WTC11 (cell line): ENCODE measurements at regions not wholly inside any gene's neighbourhood (a gene's known extent, or its start where the extent isn't known, plus 50 kb on each side); places are given as distances from the start of the nearest gene placed in this dataset.

ENCODE experiments used
- ATAC-seq: fragments of 200-7000 bp; cut with Tn5 transposase; 2 replicates; pipeline ENCODE4 v1.10.0; 2021; ENCODE audit warnings: mild to moderate bottlenecking, moderate library complexity
- CTCF ChIA-PET: fragments of 300-600 bp; sonication (Branson Sonifier 250); formaldehyde crosslinking; loops from one replicate; lab custom pipeline; 2021; ENCODE audit warnings: antibody characterized with exemption; lab: Charles Lee
- POLR2A ChIA-PET: fragments of 350-600 bp; sonication (Branson Sonifier 250); formaldehyde crosslinking; loops from one replicate; lab custom pipeline; 2021; ENCODE audit warnings: antibody characterized with exemption; lab: Charles Lee
- DNase-seq: peaks from one replicate; pipeline ENCODE4 v3.0.0; 2021; ENCODE audit warnings: low spot score
- H3K27ac Mint-ChIP-seq: 2 replicates; pipeline ENCODE4 v1.8.0; 2021; ENCODE audit warnings: mixed read lengths
- H3K27me3 Mint-ChIP-seq: 2 replicates; pipeline ENCODE4 v1.8.0; 2021; ENCODE audit warnings: low read depth, mild to moderate bottlenecking, moderate library complexity, mixed read lengths
- H3K36me3 Mint-ChIP-seq: 2 replicates; pipeline ENCODE4 v1.8.0; 2021; ENCODE audit warnings: mixed read lengths
- H3K4me1 Mint-ChIP-seq: 2 replicates; pipeline ENCODE4 v1.8.0; 2022; ENCODE audit warnings: mixed read lengths
- H3K4me3 Mint-ChIP-seq: 2 replicates; pipeline ENCODE4 v1.8.0; 2021; ENCODE audit warnings: mild to moderate bottlenecking, moderate library complexity, mixed read lengths
- H3K9me3 Mint-ChIP-seq: 2 replicates; pipeline ENCODE4 v1.8.0; 2021; ENCODE audit warnings: mixed read lengths
- ATF3 ChIP-seq: sonication (generic); formaldehyde crosslinking; conservative IDR thresholded peaks from 2 replicates; pipeline ENCODE4 v1.8.1; 2022; ENCODE audit warnings: mild to moderate bottlenecking, missing genetic modification reagents
- CBFB ChIP-seq: sonication (generic); formaldehyde crosslinking; IDR thresholded peaks from 2 replicates; pipeline ENCODE4 v1.8.1; 2022; ENCODE audit warnings: mild to moderate bottlenecking, low read depth, missing genetic modification reagents
- ELF4 ChIP-seq: sonication (generic); formaldehyde crosslinking; IDR thresholded peaks from 2 replicates; pipeline ENCODE4 v1.8.1; 2022; ENCODE audit warnings: low read depth, mild to moderate bottlenecking, moderate library complexity, missing genetic modification reagents
- EMX1 ChIP-seq: fragments of 250-450 bp; sonication (Bioruptor Pico); IDR thresholded peaks from 2 replicates; pipeline ENCODE4 v1.8.0; 2021; ENCODE audit warnings: mild to moderate bottlenecking
- ESRRA ChIP-seq: sonication (generic); formaldehyde crosslinking; IDR thresholded peaks from 2 replicates; pipeline ENCODE4 v1.8.1; 2022; ENCODE audit warnings: mild to moderate bottlenecking, missing genetic modification reagents, borderline replicate concordance
- FOXJ3 ChIP-seq: sonication (generic); formaldehyde crosslinking; IDR thresholded peaks from 2 replicates; pipeline ENCODE4 v1.9.0; 2021; ENCODE audit warnings: missing genetic modification reagents, mild to moderate bottlenecking, borderline replicate concordance
- FOXP1 ChIP-seq: sonication (generic); formaldehyde crosslinking; IDR thresholded peaks from 2 replicates; pipeline ENCODE4 v1.8.0; 2022; ENCODE audit warnings: missing genetic modification reagents, mild to moderate bottlenecking, moderate library complexity, borderline replicate concordance
- GABPB1 ChIP-seq: sonication (generic); formaldehyde crosslinking; IDR thresholded peaks from 2 replicates; pipeline ENCODE4 v1.8.1; 2023; ENCODE audit warnings: mild to moderate bottlenecking, missing genetic modification reagents
- HMGA2 ChIP-seq: fragments of 250-450 bp; sonication (Bioruptor Pico); IDR thresholded peaks from 2 replicates; pipeline ENCODE4 v1.4.0; 2021; ENCODE audit warnings: mild to moderate bottlenecking, moderate library complexity
- JAZF1 ChIP-seq: fragments of 250-450 bp; sonication (Bioruptor Pico); IDR thresholded peaks from 2 replicates; pipeline ENCODE4 v1.9.0; 2021; ENCODE audit warnings: moderate library complexity, mild to moderate bottlenecking, inconsistent platforms
- MYBL2 ChIP-seq: sonication (generic); formaldehyde crosslinking; IDR thresholded peaks from 2 replicates; pipeline ENCODE4 v1.8.1; 2023; ENCODE audit warnings: mild to moderate bottlenecking, moderate library complexity, missing genetic modification reagents
- NR3C1 ChIP-seq: sonication (generic); formaldehyde crosslinking; conservative IDR thresholded peaks from 2 replicates; pipeline ENCODE4 v1.8.1; 2023; ENCODE audit warnings: low read depth, mild to moderate bottlenecking, missing genetic modification reagents
- OVOL2 ChIP-seq: fragments of 250-450 bp; sonication (Bioruptor Pico); IDR thresholded peaks from 2 replicates; pipeline ENCODE4 v1.9.0; 2021; ENCODE audit warnings: mild to moderate bottlenecking, borderline replicate concordance
- SMAD3 ChIP-seq: sonication (generic); formaldehyde crosslinking; IDR thresholded peaks from 2 replicates; pipeline ENCODE4 v1.8.0; 2022; ENCODE audit warnings: missing genetic modification reagents, mild to moderate bottlenecking, borderline replicate concordance
- SMAD4 ChIP-seq: sonication (generic); formaldehyde crosslinking; IDR thresholded peaks from 2 replicates; pipeline ENCODE4 v1.8.0; 2022; ENCODE audit warnings: mild to moderate bottlenecking, missing genetic modification reagents
- SOX15 ChIP-seq: fragments of 250-450 bp; sonication (Bioruptor Pico); IDR thresholded peaks from 2 replicates; pipeline ENCODE4 v1.9.0; 2021; ENCODE audit warnings: mild to moderate bottlenecking
- STAT6 ChIP-seq: sonication (generic); formaldehyde crosslinking; conservative IDR thresholded peaks from 2 replicates; pipeline ENCODE4 v1.8.1; 2023; ENCODE audit warnings: mild to moderate bottlenecking, low read depth, missing genetic modification reagents, moderate library complexity
- USF2 ChIP-seq: sonication (generic); formaldehyde crosslinking; IDR thresholded peaks from 2 replicates; pipeline ENCODE4 v1.8.1; 2023; ENCODE audit warnings: mild to moderate bottlenecking, missing genetic modification reagents, moderate library complexity
- ZBTB21 ChIP-seq: sonication (generic); formaldehyde crosslinking; IDR thresholded peaks from 2 replicates; pipeline ENCODE4 v1.8.1; 2023; ENCODE audit warnings: mild to moderate bottlenecking, missing genetic modification reagents, borderline replicate concordance
- ZNF281 ChIP-seq: sonication (generic); formaldehyde crosslinking; IDR thresholded peaks from 2 replicates; pipeline ENCODE4 v1.8.0; 2023; ENCODE audit warnings: mild to moderate bottlenecking, missing genetic modification reagents
- ZNF423 ChIP-seq: fragments of 250-450 bp; sonication (Bioruptor Pico); IDR thresholded peaks from 2 replicates; pipeline ENCODE4 v2.1.2; 2022; ENCODE audit warnings: mild to moderate bottlenecking, moderate library complexity
- ZNF425 ChIP-seq: fragments of 250-450 bp; sonication (Bioruptor Pico); conservative IDR thresholded peaks from 2 replicates; pipeline ENCODE4 v1.9.0; 2021; ENCODE audit warnings: mild to moderate bottlenecking
- ZNF671 ChIP-seq: fragments of 250-450 bp; sonication (Bioruptor Pico); IDR thresholded peaks from 2 replicates; pipeline ENCODE4 v1.8.0; 2021; ENCODE audit warnings: mild to moderate bottlenecking
- ZSCAN18 ChIP-seq: fragments of 250-450 bp; sonication (Bioruptor Pico); IDR thresholded peaks from 2 replicates; pipeline ENCODE4 v2.1.2; 2022; ENCODE audit warnings: mild to moderate bottlenecking, moderate library complexity

GRCh38 chr10:43903451-43903850 lies 254.8 kb upstream of the ZNF32 start:
- Mint-ChIP-seq H3K4me3 (no peak overlapping the region), H3K9me3 (no peaks in the 10 kb centered on the region), H3K27me3 (no peaks in the 10 kb centered on the region), H3K27ac (no peak overlapping the region), H3K36me3 (no peaks in the 10 kb centered on the region), H3K4me1 (peaks cover 10% of the 10 kb centered on the region)
- CTCF ChIA-PET = no interaction called here
- ATAC-seq = no peak
- DNase-seq = no peak
- TF ChIP-seq ZNF281 (CRISPR knock-in tag) = no peak
- TF ChIP-seq USF2 (CRISPR knock-in tag) = no peak
- TF ChIP-seq ZNF671 (CRISPR knock-in tag) = no peak
- TF ChIP-seq OVOL2 (CRISPR knock-in tag) = no peak
- TF ChIP-seq SMAD4 (CRISPR knock-in tag) = no peak
- no peak for TF ChIP-seq ATF3 (CRISPR knock-in tag)
- no peak for TF ChIP-seq ZNF425 (CRISPR knock-in tag)
- no peak for TF ChIP-seq JAZF1 (CRISPR knock-in tag)
- no peak for TF ChIP-seq ESRRA
- no peak for TF ChIP-seq ELF4 (CRISPR knock-in tag)
- no peak for TF ChIP-seq FOXJ3
- TF ChIP-seq CBFB (CRISPR knock-in tag) = no peak
- TF ChIP-seq EMX1 = no peak
- TF ChIP-seq ZBTB21 = no peak
- no peak for TF ChIP-seq STAT6 (CRISPR knock-in tag)
- no peak for TF ChIP-seq FOXP1 (CRISPR knock-in tag)
- no peak for TF ChIP-seq SMAD3 (CRISPR knock-in tag)
- no peak for TF ChIP-seq NR3C1 (CRISPR knock-in tag)
- no peak for TF ChIP-seq MYBL2
- POLR2A ChIA-PET = no interaction called here

GRCh38 chr10:43902842-43903241 lies 254.2 kb upstream of the ZNF32 start:
- peaks cover 10% of the 10 kb centered on the region for H3K4me1 Mint-ChIP-seq
- ATAC-seq (no peak), DNase-seq (no peak)
- no peak overlapping the region for H3K4me3 Mint-ChIP-seq
- no peaks in the 10 kb centered on the region for H3K27me3 Mint-ChIP-seq
- H3K27ac Mint-ChIP-seq = no peak overlapping the region
- no peaks in the 10 kb centered on the region for H3K9me3 Mint-ChIP-seq
- no peaks in the 10 kb centered on the region for H3K36me3 Mint-ChIP-seq
- TF ChIP-seq ZSCAN18 (CRISPR knock-in tag) (no peak), OVOL2 (CRISPR knock-in tag) (no peak), JAZF1 (CRISPR knock-in tag) (no peak), GABPB1 (CRISPR knock-in tag) (0 out of 2 replicates have a peak, but pooled peaks have one; percentile 26), SOX15 (CRISPR knock-in tag) (no peak), HMGA2 (CRISPR knock-in tag) (no peak), ZNF423 (CRISPR knock-in tag) (no peak), USF2 (CRISPR knock-in tag) (no peak)
- ChIA-PET CTCF (no interaction called here), POLR2A (no interaction called here)
